ENCODE measurements at regions not wholly inside any gene's neighbourhood (a gene's known extent, or its start where the extent isn't known, plus 50 kb on each side); places are given as distances from the start of the nearest gene placed in this dataset.

DNA sequence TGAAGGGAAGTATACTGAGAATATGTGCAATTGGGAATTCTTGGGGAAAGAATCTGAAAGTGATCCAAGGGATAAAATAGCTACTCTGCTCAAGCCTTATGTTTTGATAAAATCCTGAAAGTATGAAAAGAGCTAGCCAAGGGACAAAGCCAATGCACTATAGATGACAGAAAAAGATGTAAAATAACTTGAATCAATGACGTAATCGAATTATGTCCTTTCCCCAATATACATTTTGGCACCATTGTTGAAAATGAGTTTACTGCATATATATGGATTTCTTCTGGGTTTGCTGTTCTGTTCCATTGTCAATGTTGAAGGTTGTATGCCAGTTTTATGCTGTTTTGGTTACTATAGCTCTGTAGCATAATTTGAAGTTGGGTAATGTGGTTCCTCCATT is 407.3 kb downstream of the DCAF12L2 start:
- Histone ChIP-seq H3K9me2 (ENCODE audit: insufficient read depth) (no peaks in the 10 kb centered on the region), H4K20me1 (ENCODE audit: insufficient read depth) (no peaks in the 10 kb centered on the region), H3K4me3 (no peak overlapping the region), H3K36me3 (ENCODE audit: low read depth) (no peaks in the 10 kb centered on the region), H3K4me1 (ENCODE audit: insufficient read depth) (no peaks in the 10 kb centered on the region), H3K79me2 (ENCODE audit: insufficient read depth) (no peaks in the 10 kb centered on the region), H3K9me3 (ENCODE audit: low read depth) (no peaks in the 10 kb centered on the region), H3K9ac (no peak overlapping the region), H3K27me3 (replicated peaks; ENCODE audit: insufficient read depth) (no peaks in the 10 kb centered on the region), H2AFZ (no peak overlapping the region), H3K4me2 (ENCODE audit: unreplicated experiment) (no peak overlapping the region), H3K27ac (no peak overlapping the region), H3F3A (ENCODE audit: insufficient read depth) (no peaks in the 10 kb centered on the region)
- in situ Hi-C loops (cut with MboI): no loop called here
- 32 to 38% methylated on average over 2 of the region's 2 CpGs for WGBS, 2 experiments (ENCODE audit: low coverage in 1 of 2, low lambda C conversion rate in 2 of 2, missing lambda C conversion rate in 2 of 2)
- no peak for DNase-seq
- TF ChIP-seq EZH2phosphoT487 (IDR thresholded peaks at IDR 0.05; ENCODE audit: insufficient read depth, low read depth) (no peak), EZH2 (IDR thresholded peaks at IDR 0.05; ENCODE audit: insufficient read depth, poor library complexity, severe bottlenecking) (no peak)

DNA sequence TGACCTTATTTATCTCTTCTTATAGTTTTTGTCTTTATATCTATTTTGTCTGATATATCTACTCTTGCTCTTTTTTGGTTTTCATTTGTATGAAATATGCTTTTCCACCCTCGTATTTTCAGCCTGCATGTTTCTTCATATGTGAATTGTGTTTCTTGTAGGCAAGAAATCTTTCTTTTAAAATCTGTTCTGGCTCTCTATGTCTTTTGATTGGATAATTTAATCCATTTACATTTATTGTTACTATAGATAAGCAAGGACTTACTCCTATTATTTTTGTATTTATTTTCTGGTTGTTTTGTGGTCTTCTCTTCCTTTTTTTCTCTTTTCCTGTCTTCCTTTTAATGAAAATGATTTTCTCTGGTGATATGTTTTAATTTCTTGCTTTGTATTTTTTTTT is 403.1 kb downstream of the DCAF12L2 start:
- 0 to 8% methylated on average over 1 of the region's 1 CpG for WGBS, 2 experiments (ENCODE audit: low coverage in 1 of 2, low lambda C conversion rate in 2 of 2, missing lambda C conversion rate in 2 of 2)
- Histone ChIP-seq H4K20me1 (ENCODE audit: insufficient read depth) (no peaks in the 10 kb centered on the region), H3K36me3 (ENCODE audit: low read depth) (no peaks in the 10 kb centered on the region), H3K79me2 (ENCODE audit: insufficient read depth) (no peaks in the 10 kb centered on the region), H3K9me3 (ENCODE audit: low read depth) (no peaks in the 10 kb centered on the region), H3K4me1 (ENCODE audit: insufficient read depth) (no peaks in the 10 kb centered on the region), H3K4me2 (ENCODE audit: unreplicated experiment) (no peak overlapping the region), H3K9me2 (ENCODE audit: insufficient read depth) (no peaks in the 10 kb centered on the region), H3K4me3 (no peak overlapping the region), H3K27me3 (replicated peaks; ENCODE audit: insufficient read depth) (no peaks in the 10 kb centered on the region), H3K27ac (no peak overlapping the region), H3K9ac (no peak overlapping the region), H3F3A (ENCODE audit: insufficient read depth) (no peaks in the 10 kb centered on the region), H2AFZ (no peak overlapping the region)
- no peak for DNase-seq
- in situ Hi-C loops (cut with MboI): no loop called here
- TF ChIP-seq EZH2phosphoT487 (IDR thresholded peaks at IDR 0.05; ENCODE audit: insufficient read depth, low read depth) (no peak), EZH2 (IDR thresholded peaks at IDR 0.05; ENCODE audit: insufficient read depth, poor library complexity, severe bottlenecking) (no peak)

DNA sequence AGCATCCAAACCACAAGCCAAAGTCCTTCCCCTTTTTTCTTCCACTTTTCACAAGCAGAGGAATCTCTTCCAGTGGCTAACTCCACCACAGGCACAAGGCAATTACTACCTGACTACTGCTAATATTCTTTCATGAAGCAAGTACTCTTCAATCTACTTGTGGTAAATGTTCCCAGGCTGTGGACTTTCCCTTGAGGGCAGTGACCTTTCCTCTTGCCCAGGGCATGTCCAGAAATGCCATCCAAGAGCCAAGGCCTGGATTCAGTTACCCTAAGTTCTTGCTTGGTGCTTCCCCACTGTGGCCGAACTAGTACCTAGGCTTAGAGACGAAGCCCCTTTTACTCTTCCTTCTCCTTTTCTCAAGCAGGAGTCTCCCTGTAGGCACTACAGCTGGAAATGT is 400.7 kb downstream of the DCAF12L2 start:
- H3F3A ChIP-seq (ENCODE audit: insufficient read depth): no peaks in the 10 kb centered on the region
- no peak overlapping the region for H3K27ac ChIP-seq
- H3K4me3 ChIP-seq: no peak overlapping the region
- H3K4me2 ChIP-seq (ENCODE audit: unreplicated experiment): no peak overlapping the region
- no peak overlapping the region for H3K9ac ChIP-seq
- H2AFZ ChIP-seq: no peak overlapping the region
- 42 to 60% methylated on average over 2 of the region's 2 CpGs for WGBS, 2 experiments (ENCODE audit: low coverage in 1 of 2, low lambda C conversion rate in 2 of 2, missing lambda C conversion rate in 2 of 2)
- H3K79me2 ChIP-seq (ENCODE audit: insufficient read depth): no peaks in the 10 kb centered on the region
- no peaks in the 10 kb centered on the region for H3K9me3 ChIP-seq (ENCODE audit: low read depth)
- no peaks in the 10 kb centered on the region for H3K4me1 ChIP-seq (ENCODE audit: insufficient read depth)
- no peaks in the 10 kb centered on the region for H3K36me3 ChIP-seq (ENCODE audit: low read depth)
- no peaks in the 10 kb centered on the region for H3K9me2 ChIP-seq (ENCODE audit: insufficient read depth)
- no peaks in the 10 kb centered on the region for H3K27me3 ChIP-seq (replicated peaks; ENCODE audit: insufficient read depth)
- TF ChIP-seq EZH2phosphoT487 (IDR thresholded peaks at IDR 0.05; ENCODE audit: insufficient read depth, low read depth) (no peak), EZH2 (IDR thresholded peaks at IDR 0.05; ENCODE audit: insufficient read depth, poor library complexity, severe bottlenecking) (no peak)
- H4K20me1 ChIP-seq (ENCODE audit: insufficient read depth): no peaks in the 10 kb centered on the region
- in situ Hi-C loops (cut with MboI): no loop called here
- DNase-seq: no peak

DNA sequence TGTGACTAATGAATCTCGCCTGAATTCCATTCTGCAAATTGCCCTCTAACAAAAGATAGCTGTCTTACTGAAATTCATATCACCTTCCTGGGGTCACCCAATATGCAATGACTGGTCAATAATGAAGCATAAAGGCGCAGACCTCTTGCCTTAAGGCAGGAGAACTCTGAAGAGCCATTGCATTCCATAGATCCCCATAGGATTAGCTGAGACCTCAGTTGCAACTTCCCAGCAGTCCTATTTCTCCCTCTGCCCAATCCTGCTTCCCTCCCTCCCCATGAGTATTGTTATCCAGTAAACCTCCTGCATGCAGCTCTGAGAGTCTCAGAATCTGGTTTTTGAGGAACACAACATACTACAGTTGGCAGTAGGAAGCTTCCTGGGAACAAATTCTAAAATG is 396.5 kb downstream of the DCAF12L2 start:
- Histone ChIP-seq H3K9me2 (ENCODE audit: insufficient read depth) (no peaks in the 10 kb centered on the region), H3K4me1 (ENCODE audit: insufficient read depth) (no peaks in the 10 kb centered on the region), H3K79me2 (ENCODE audit: insufficient read depth) (no peaks in the 10 kb centered on the region), H3K27me3 (replicated peaks; ENCODE audit: insufficient read depth) (no peaks in the 10 kb centered on the region), H3K9ac (no peak overlapping the region), H3K9me3 (ENCODE audit: low read depth) (no peaks in the 10 kb centered on the region), H3F3A (ENCODE audit: insufficient read depth) (no peaks in the 10 kb centered on the region), H3K4me3 (no peak overlapping the region), H3K27ac (no peak overlapping the region), H4K20me1 (ENCODE audit: insufficient read depth) (no peaks in the 10 kb centered on the region), H3K36me3 (ENCODE audit: low read depth) (no peaks in the 10 kb centered on the region), H3K4me2 (ENCODE audit: unreplicated experiment) (no peak overlapping the region), H2AFZ (no peak overlapping the region)
- TF ChIP-seq EZH2 (IDR thresholded peaks at IDR 0.05; ENCODE audit: insufficient read depth, poor library complexity, severe bottlenecking): no peak
- no peak for TF ChIP-seq EZH2phosphoT487 (IDR thresholded peaks at IDR 0.05; ENCODE audit: insufficient read depth, low read depth)
- 0% methylated on average over 2 of the region's 2 CpGs for WGBS, 2 experiments (ENCODE audit: low coverage in 1 of 2, low lambda C conversion rate in 2 of 2, missing lambda C conversion rate in 2 of 2)
- no peak for DNase-seq
- in situ Hi-C loops (cut with MboI): no loop called here

DNA sequence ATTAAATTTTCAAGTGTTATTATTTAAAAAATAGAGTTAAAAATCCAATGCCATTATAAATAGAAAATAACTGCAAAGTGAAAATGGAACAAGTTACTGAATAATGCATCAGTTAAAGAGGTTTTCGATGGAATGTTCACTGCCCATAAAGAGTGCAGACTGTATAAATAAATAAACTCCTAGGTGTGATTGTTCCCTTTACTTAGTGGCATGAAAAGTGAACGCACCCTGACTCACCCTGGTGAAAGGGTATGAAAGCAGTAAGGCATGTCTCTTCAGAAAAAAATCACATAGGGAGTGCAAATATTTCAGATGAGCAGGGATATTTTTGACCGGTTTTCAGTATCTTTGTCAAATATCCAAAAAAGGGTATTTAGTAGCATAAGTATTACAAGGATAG is 387.8 kb downstream of the DCAF12L2 start:
- no peak overlapping the region for H2AFZ ChIP-seq
- WGBS, 2 experiments (ENCODE audit: low coverage in 1 of 2, low lambda C conversion rate in 2 of 2, missing lambda C conversion rate in 2 of 2): 15 to 32% methylated on average over 3 of the region's 3 CpGs

More for the DNA sequence above, 387.8 kb downstream of the DCAF12L2 start:
- no peak overlapping the region for H3K9ac ChIP-seq
- no peaks in the 10 kb centered on the region for H3K9me3 ChIP-seq (ENCODE audit: low read depth)
- no peaks in the 10 kb centered on the region for H3F3A ChIP-seq (ENCODE audit: insufficient read depth)
- H3K79me2 ChIP-seq (ENCODE audit: insufficient read depth): no peaks in the 10 kb centered on the region
- no peaks in the 10 kb centered on the region for H3K36me3 ChIP-seq (ENCODE audit: low read depth)
- no peak overlapping the region for H3K27ac ChIP-seq
- no peak overlapping the region for H3K4me2 ChIP-seq (ENCODE audit: unreplicated experiment)
- H3K4me3 ChIP-seq: no peak overlapping the region
- H3K9me2 ChIP-seq (ENCODE audit: insufficient read depth): no peaks in the 10 kb centered on the region
- no peaks in the 10 kb centered on the region for H3K4me1 ChIP-seq (ENCODE audit: insufficient read depth)
- no peak for DNase-seq
- TF ChIP-seq EZH2 (IDR thresholded peaks at IDR 0.05; ENCODE audit: insufficient read depth, poor library complexity, severe bottlenecking) (no peak), EZH2phosphoT487 (IDR thresholded peaks at IDR 0.05; ENCODE audit: insufficient read depth, low read depth) (no peak)
- H4K20me1 ChIP-seq (ENCODE audit: insufficient read depth): no peaks in the 10 kb centered on the region
- no peaks in the 10 kb centered on the region for H3K27me3 ChIP-seq (replicated peaks; ENCODE audit: insufficient read depth)
- in situ Hi-C loops (cut with MboI): no loop called here
